DND-41 (cell line): ENCODE measurements at regions not wholly inside any gene's neighbourhood (a gene's known extent, or its start where the extent isn't known, plus 50 kb on each side); places are given as distances from the start of the nearest gene placed in this dataset.

Source experiments
- ATAC-seq: fragments of 200-7000 bp; cut with Tn5 transposase; 3 replicates; pipeline ENCODE4 v1.9.1; 2021; ENCODE audit warnings: low read depth; ENCODE audit not compliant: insufficient read depth
- DNase-seq: peaks from one replicate; pipeline ENCODE4 v3.0.0-alpha.2; 2020
- H2AFZ ChIP-seq: 2 replicates; pipeline ENCODE4 v1.6.0; 2012; ENCODE audit warnings: low read depth, low read length
- H3K27ac ChIP-seq: 2 replicates; pipeline ENCODE4 v1.5.1; 2012; ENCODE audit warnings: low read length, inconsistent platforms
- H3K27me3 ChIP-seq: fragments of 200-600 bp; sonication (generic); 2 replicates; pipeline ENCODE4 v1.6.0; 2012; ENCODE audit warnings: low read length, mild to moderate bottlenecking, inconsistent platforms; ENCODE audit not compliant: insufficient read depth, poor library complexity
- H3K36me3 ChIP-seq: 2 replicates; pipeline ENCODE4 v1.5.1; 2012; ENCODE audit warnings: low read length, inconsistent platforms; ENCODE audit not compliant: insufficient read depth
- H3K4me1 ChIP-seq: 2 replicates; pipeline ENCODE4 v1.5.1; 2012; ENCODE audit warnings: mild to moderate bottlenecking, low read length; ENCODE audit not compliant: insufficient read depth
- H3K4me2 ChIP-seq: 2 replicates; pipeline ENCODE4 v1.6.0; 2012; ENCODE audit warnings: mild to moderate bottlenecking, moderate library complexity, low read length, inconsistent platforms; ENCODE audit not compliant: insufficient read depth
- H3K4me3 ChIP-seq, 2 experiments: fragments of 200-600 bp in 1 of 2; shearing (Covaris generic) in 1 of 2; 2 replicates each; pipeline ENCODE4 v1.5.1; 2012 to 2016; ENCODE audit warnings: inconsistent platforms in 2 of 2, low read length in 2 of 2, mild to moderate bottlenecking in 2 of 2, low read depth in 1 of 2, moderate library complexity in 1 of 2
- H3K79me2 ChIP-seq: 2 replicates; pipeline ENCODE4 v1.6.0; 2012; ENCODE audit warnings: low read length, inconsistent platforms; ENCODE audit not compliant: insufficient read depth
- H3K9ac ChIP-seq: 2 replicates; pipeline ENCODE4 v1.6.0; 2012; ENCODE audit warnings: low read depth, mild to moderate bottlenecking, inconsistent platforms, low read length, moderate library complexity
- H3K9me3 ChIP-seq: 2 replicates; pipeline ENCODE4 v1.5.1; 2012; ENCODE audit warnings: low read length, moderate library complexity, mild to moderate bottlenecking, inconsistent platforms; ENCODE audit not compliant: insufficient read depth, severe bottlenecking
- H4K20me1 ChIP-seq: 2 replicates; pipeline ENCODE4 v1.6.0; 2012; ENCODE audit warnings: low read length; ENCODE audit not compliant: insufficient read depth
- CTCF ChIP-seq: IDR thresholded peaks from 2 replicates; pipeline ENCODE4 v1.5.1; 2012; ENCODE audit warnings: borderline replicate concordance, low read length, moderate library complexity, mild to moderate bottlenecking; ENCODE audit not compliant: poor library complexity, severe bottlenecking; ENCODE audit errors: extremely low read depth
- EZH2 ChIP-seq: IDR thresholded peaks from 3 replicates; pipeline ENCODE4 v1.6.1; 2012; ENCODE audit warnings: borderline replicate concordance, low read depth, mild to moderate bottlenecking, moderate library complexity, low read length, inconsistent platforms; ENCODE audit not compliant: severe bottlenecking

DNA sequence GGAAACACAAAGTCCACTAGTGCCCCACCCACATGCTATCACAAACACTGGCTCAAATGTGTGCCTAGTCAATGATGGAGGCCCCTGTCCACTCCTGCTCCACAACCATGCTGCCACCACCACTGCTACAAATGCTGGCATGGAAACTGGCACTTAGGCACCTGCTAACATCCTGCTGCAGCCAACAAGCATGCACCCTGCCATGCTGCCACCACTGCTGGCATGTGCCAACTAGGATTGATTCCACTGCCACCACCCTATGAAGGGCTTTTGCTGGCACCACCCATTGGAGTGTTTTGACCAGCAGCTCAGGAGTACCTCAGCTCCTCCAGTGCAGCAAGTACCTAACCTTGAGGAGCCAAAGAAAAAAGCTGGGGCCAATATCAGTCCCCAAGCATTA, 236.6 kb downstream of the CCDC59 start:
- Histone ChIP-seq H2AFZ (no peak overlapping the region), H3K4me2 (no peak overlapping the region), H4K20me1 (no peaks in the 10 kb centered on the region), H3K4me3 (no peak overlapping the region), H3K36me3 (no peaks in the 10 kb centered on the region), H3K9ac (no peak overlapping the region), H3K4me1 (no peaks in the 10 kb centered on the region), H3K27ac (no peak overlapping the region), H3K79me2 (no peaks in the 10 kb centered on the region), H3K27me3 (no peaks in the 10 kb centered on the region), H3K9me3 (no peaks in the 10 kb centered on the region)
- TF ChIP-seq CTCF (no peak), EZH2 (no peak)
- no peak for DNase-seq
- ATAC-seq = no peak

DNA sequence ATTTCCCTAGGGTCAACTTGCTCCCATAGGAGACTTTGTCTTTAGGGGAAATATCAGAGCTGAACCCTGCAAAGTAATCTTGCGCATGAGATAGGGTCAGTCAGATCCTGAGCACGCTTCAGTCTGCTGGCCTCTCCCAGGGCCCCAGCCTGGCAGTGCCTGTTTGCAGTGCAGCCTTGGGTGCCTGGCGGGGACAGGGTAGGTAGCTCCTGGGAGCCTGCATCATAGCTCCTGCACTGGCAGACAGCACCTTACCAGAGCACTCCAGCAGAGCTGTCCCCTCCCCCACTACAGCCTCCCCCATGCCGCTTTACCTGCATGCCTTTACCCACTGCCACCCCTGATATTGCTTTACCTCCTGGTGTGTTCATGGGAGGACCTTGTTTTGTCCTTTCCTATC, 237.3 kb downstream of the CCDC59 start:
- DNase-seq (no peak), ATAC-seq (no peak)
- H3K27me3 ChIP-seq = no peaks in the 10 kb centered on the region
- no peak overlapping the region for H3K4me2 ChIP-seq
- no peak overlapping the region for H2AFZ ChIP-seq
- H4K20me1 ChIP-seq = no peaks in the 10 kb centered on the region
- H3K27ac ChIP-seq = no peak overlapping the region
- no peaks in the 10 kb centered on the region for H3K4me1 ChIP-seq
- H3K9ac ChIP-seq = no peak overlapping the region
- no peaks in the 10 kb centered on the region for H3K79me2 ChIP-seq
- no peaks in the 10 kb centered on the region for H3K9me3 ChIP-seq
- H3K4me3 ChIP-seq = no peak overlapping the region
- TF ChIP-seq EZH2 = no peak
- no peak for TF ChIP-seq CTCF
- H3K36me3 ChIP-seq = no peaks in the 10 kb centered on the region

GRCh38 chr12:82109243-82109642, 248.9 kb downstream of the CCDC59 start:
- no peak overlapping the region for H2AFZ ChIP-seq
- H3K36me3 ChIP-seq = no peaks in the 10 kb centered on the region
- H3K79me2 ChIP-seq = no peaks in the 10 kb centered on the region
- no peak overlapping the region for H3K4me3 ChIP-seq
- H4K20me1 ChIP-seq = no peaks in the 10 kb centered on the region
- no peak for ATAC-seq
- no peak for DNase-seq
- TF ChIP-seq EZH2 (no peak), CTCF (no peak)
- no peaks in the 10 kb centered on the region for H3K4me1 ChIP-seq
- no peaks in the 10 kb centered on the region for H3K9me3 ChIP-seq
- H3K27ac ChIP-seq = no peak overlapping the region
- no peak overlapping the region for H3K4me2 ChIP-seq
- no peak overlapping the region for H3K9ac ChIP-seq
- no peaks in the 10 kb centered on the region for H3K27me3 ChIP-seq

DNA sequence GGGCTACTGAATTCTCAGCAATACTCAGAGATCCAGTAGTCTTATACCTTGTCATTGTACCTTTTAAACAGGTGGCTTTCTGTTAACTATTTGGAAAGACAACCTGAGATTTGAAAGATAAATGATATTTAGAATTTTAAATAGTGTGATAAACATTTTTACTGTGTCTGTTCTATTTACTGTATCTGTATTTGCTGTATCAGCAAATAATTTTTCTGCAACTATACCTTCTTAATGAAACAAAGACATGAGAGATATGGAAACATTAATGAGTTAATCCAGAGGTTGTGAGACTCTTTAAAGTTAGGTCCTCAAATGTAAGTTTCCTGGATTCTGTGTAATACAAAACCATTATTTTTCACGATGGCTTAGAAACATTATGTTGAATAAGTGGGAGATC, 249.6 kb downstream of the CCDC59 start:
- Histone ChIP-seq H3K9me3 (no peaks in the 10 kb centered on the region), H2AFZ (no peak overlapping the region), H3K4me3 (no peak overlapping the region), H3K4me1 (no peaks in the 10 kb centered on the region), H3K36me3 (no peaks in the 10 kb centered on the region), H3K27me3 (no peaks in the 10 kb centered on the region), H3K79me2 (no peaks in the 10 kb centered on the region), H3K9ac (no peak overlapping the region), H4K20me1 (no peaks in the 10 kb centered on the region), H3K27ac (no peak overlapping the region), H3K4me2 (no peak overlapping the region)
- no peak for ATAC-seq
- TF ChIP-seq EZH2 (no peak), CTCF (no peak)
- no peak for DNase-seq
